GM23338 (cell line): ENCODE measurements at regions not wholly inside any gene's neighbourhood (a gene's known extent, or its start where the extent isn't known, plus 50 kb on each side); places are given as distances from the start of the nearest gene placed in this dataset.

Source experiments
- ATAC-seq: fragments of 200-7000 bp; cut with Tn5 transposase; 3 replicates; pipeline ENCODE4 v1.9.1; 2020
- DNase-seq: peaks from one replicate; pipeline ENCODE4 v3.0.0-alpha.2; 2015; ENCODE audit warnings: low spot score
- H2AFZ ChIP-seq: fragments of 200-600 bp; sonication (generic); 2 replicates; pipeline ENCODE4 v1.8.0; 2016; ENCODE audit warnings: antibody characterized with exemption, mild to moderate bottlenecking, moderate library complexity
- H3F3A ChIP-seq: fragments of 200-600 bp; sonication (generic); replicated peaks from 2 replicates; pipeline ENCODE4 v1.8.0; 2017; ENCODE audit warnings: antibody characterized with exemption, mixed run types, low read depth
- H3K27ac ChIP-seq: fragments of 200-600 bp; sonication (generic); 2 replicates; pipeline ENCODE4 v1.6.1; 2016; ENCODE audit warnings: low read depth
- H3K27me3 ChIP-seq: fragments of 200-600 bp; sonication (generic); 2 replicates; pipeline ENCODE4 v1.8.0; 2016; ENCODE audit warnings: mild to moderate bottlenecking, mixed run types, moderate library complexity; ENCODE audit not compliant: insufficient read depth
- H3K36me3 ChIP-seq: fragments of 200-600 bp; sonication (generic); 2 replicates; pipeline ENCODE4 v1.8.0; 2016; ENCODE audit warnings: mild to moderate bottlenecking; ENCODE audit not compliant: insufficient read depth
- H3K4me1 ChIP-seq: fragments of 200-600 bp; sonication (generic); 2 replicates; pipeline ENCODE4 v1.8.0; 2016; ENCODE audit warnings: mild to moderate bottlenecking, moderate library complexity; ENCODE audit not compliant: insufficient read depth
- H3K4me2 ChIP-seq: fragments of 200-600 bp; sonication (generic); 2 replicates; pipeline ENCODE4 v1.7.1; 2017; ENCODE audit warnings: mixed run types
- H3K4me3 ChIP-seq: fragments of 200-600 bp; sonication (generic); 2 replicates; pipeline ENCODE4 v1.6.1; 2016; ENCODE audit warnings: mixed run types
- H3K79me2 ChIP-seq: fragments of 200-600 bp; sonication (generic); replicated peaks from 2 replicates; pipeline ENCODE4 v1.8.0; 2017; ENCODE audit warnings: mild to moderate bottlenecking; ENCODE audit not compliant: insufficient read depth
- H3K9me2 ChIP-seq: fragments of 200-600 bp; sonication (generic); 2 replicates; pipeline ENCODE4 v1.8.0; 2017; ENCODE audit not compliant: insufficient read depth
- H4K20me1 ChIP-seq: fragments of 200-600 bp; sonication (generic); replicated peaks from 2 replicates; pipeline ENCODE4 v1.8.0; 2017; ENCODE audit warnings: mild to moderate bottlenecking; ENCODE audit not compliant: insufficient read depth
- H3K27ac Mint-ChIP-seq: 2 replicates; pipeline ENCODE4 v1.8.0; 2020; ENCODE audit warnings: inconsistent platforms, mild to moderate bottlenecking, moderate library complexity, mixed read lengths
- H3K27me3 Mint-ChIP-seq: 3 replicates; pipeline ENCODE4 v1.8.0; 2022; ENCODE audit warnings: low read depth, mild to moderate bottlenecking, moderate library complexity, mixed read lengths, inconsistent platforms; ENCODE audit not compliant: insufficient read depth, poor library complexity
- H3K36me3 Mint-ChIP-seq: 3 replicates; pipeline ENCODE4 v1.8.0; 2021; ENCODE audit warnings: low read depth, mild to moderate bottlenecking, inconsistent platforms, moderate library complexity, mixed read lengths
- H3K4me1 Mint-ChIP-seq: 3 replicates; pipeline ENCODE4 v1.8.0; 2020; ENCODE audit warnings: mild to moderate bottlenecking, inconsistent platforms, mixed read lengths
- H3K4me3 Mint-ChIP-seq: 3 replicates; pipeline ENCODE4 v1.8.0; 2021; ENCODE audit warnings: moderate library complexity, mild to moderate bottlenecking, inconsistent platforms, mixed read lengths
- H3K9me3 Mint-ChIP-seq: 3 replicates; pipeline ENCODE4 v1.8.0; 2020; ENCODE audit warnings: moderate library complexity, mild to moderate bottlenecking, inconsistent platforms, mixed read lengths
- CREB1 ChIP-seq: fragments of 250-450 bp; sonication (Bioruptor Pico); IDR thresholded peaks from 2 replicates; pipeline ENCODE4 v1.5.0; 2020; ENCODE audit warnings: low read depth, mild to moderate bottlenecking, moderate library complexity
- CTCF ChIP-seq, 2 experiments: fragments of 200-600 bp in 1 of 2; sonication (generic) in 1 of 2; conservative IDR thresholded peaks; 2 replicates each; pipeline versions ENCODE4 v1.5.1 to v1.6.1; 2016 to 2017; ENCODE audit warnings: antibody characterized with exemption in 2 of 2, low read depth in 2 of 2, mild to moderate bottlenecking in 2 of 2, moderate library complexity in 1 of 2
- EZH2 ChIP-seq: fragments of 200-600 bp; sonication (generic); IDR thresholded peaks from one replicate; pipeline ENCODE4 v1.8.0; 2017; ENCODE audit warnings: antibody characterized with exemption, mild to moderate bottlenecking, low read depth; ENCODE audit not compliant: unreplicated experiment
- POLR2AphosphoS5 ChIP-seq: IDR thresholded peaks from 2 replicates; pipeline ENCODE4 v1.6.1; 2016; ENCODE audit warnings: antibody characterized with exemption, low read depth
- REST ChIP-seq: IDR thresholded peaks from one replicate; pipeline ENCODE4 v1.6.1; 2018; ENCODE audit warnings: antibody characterized with exemption; ENCODE audit not compliant: unreplicated experiment
- ZNF331 ChIP-seq: fragments of 250-450 bp; sonication (Bioruptor Pico); IDR thresholded peaks from 2 replicates; pipeline ENCODE4 v1.5.0; 2020; ENCODE audit warnings: low read depth, mild to moderate bottlenecking, moderate library complexity
- ZNF462 ChIP-seq: fragments of 250-450 bp; sonication (Bioruptor Pico); IDR thresholded peaks from 2 replicates; pipeline ENCODE4 v1.5.0; 2020; ENCODE audit warnings: mild to moderate bottlenecking, moderate library complexity
- TF ChIP-seq, protein P1 (sequence below): IDR thresholded peaks from 2 replicates; pipeline ENCODE4 v1.6.1; 2016; ENCODE audit warnings: antibody characterized with exemption

DNA sequence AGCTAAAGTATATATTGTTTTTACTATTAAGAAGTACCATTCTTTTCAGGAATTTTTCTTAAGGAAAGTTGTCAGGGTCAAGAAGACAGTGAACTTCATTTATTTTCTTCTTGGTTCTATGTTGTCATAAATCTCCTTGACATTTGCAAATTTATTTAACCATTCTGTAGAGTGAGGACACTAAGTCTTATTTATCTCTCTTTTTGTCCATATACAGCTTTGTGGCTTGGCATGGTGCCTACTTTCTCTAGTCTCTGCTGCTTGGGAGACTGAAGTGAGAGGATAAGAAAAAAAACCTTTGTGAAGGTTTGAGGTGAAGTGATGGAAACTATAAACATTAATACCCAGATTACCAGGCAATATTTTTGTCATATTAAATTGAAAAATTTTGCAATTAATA is 1389.4 kb downstream of the SUCLG1 start:
- Mint-ChIP-seq H3K4me1 (no peaks in the 10 kb centered on the region), H3K9me3 (no peaks in the 10 kb centered on the region), H3K27me3 (no peaks in the 10 kb centered on the region), H3K36me3 (no peaks in the 10 kb centered on the region), H3K4me3 (no peak overlapping the region), H3K27ac (no peak overlapping the region)
- H4K20me1 ChIP-seq: no peaks in the 10 kb centered on the region
- H2AFZ ChIP-seq: no peak overlapping the region
- TF ChIP-seq POLR2AphosphoS5 (no peak), ZNF462 (CRISPR knock-in tag) (no peak), EZH2 (no peak), CTCF (conservative IDR thresholded peaks at IDR 0.05; ENCODE audit: low read depth in 2 of 2) (no peak), REST (no peak), CREB1 (CRISPR knock-in tag) (no peak), ZNF331 (CRISPR knock-in tag) (no peak)
- TF ChIP-seq, protein P1, sequence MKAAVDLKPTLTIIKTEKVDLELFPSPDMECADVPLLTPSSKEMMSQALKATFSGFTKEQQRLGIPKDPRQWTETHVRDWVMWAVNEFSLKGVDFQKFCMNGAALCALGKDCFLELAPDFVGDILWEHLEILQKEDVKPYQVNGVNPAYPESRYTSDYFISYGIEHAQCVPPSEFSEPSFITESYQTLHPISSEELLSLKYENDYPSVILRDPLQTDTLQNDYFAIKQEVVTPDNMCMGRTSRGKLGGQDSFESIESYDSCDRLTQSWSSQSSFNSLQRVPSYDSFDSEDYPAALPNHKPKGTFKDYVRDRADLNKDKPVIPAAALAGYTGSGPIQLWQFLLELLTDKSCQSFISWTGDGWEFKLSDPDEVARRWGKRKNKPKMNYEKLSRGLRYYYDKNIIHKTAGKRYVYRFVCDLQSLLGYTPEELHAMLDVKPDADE: no peak
- DNase-seq (no peak), ATAC-seq (no peak)
- no peak overlapping the region for H3K4me2 ChIP-seq
- peaks cover 17% of the 10 kb centered on the region for H3K9me2 ChIP-seq
- no peaks in the 10 kb centered on the region for H3K4me1 ChIP-seq
- H3K36me3 ChIP-seq: no peaks in the 10 kb centered on the region
- no peak overlapping the region for H3K27ac ChIP-seq
- H3K27me3 ChIP-seq: no peaks in the 10 kb centered on the region
- H3K79me2 ChIP-seq: no peaks in the 10 kb centered on the region
- no peaks in the 10 kb centered on the region for H3F3A ChIP-seq
- H3K4me3 ChIP-seq: no peak overlapping the region
